HPDE6-E6E7 (cell line): ENCODE measurements at regions not wholly inside any gene's neighbourhood (a gene's known extent, or its start where the extent isn't known, plus 50 kb on each side); places are given as distances from the start of the nearest gene placed in this dataset.

ENCODE experiments used
- DNase-seq: peaks from one replicate; pipeline ENCODE4 v3.0.0; 2011; ENCODE audit warnings: missing footprints; ENCODE audit errors: extremely low spot score

DNA sequence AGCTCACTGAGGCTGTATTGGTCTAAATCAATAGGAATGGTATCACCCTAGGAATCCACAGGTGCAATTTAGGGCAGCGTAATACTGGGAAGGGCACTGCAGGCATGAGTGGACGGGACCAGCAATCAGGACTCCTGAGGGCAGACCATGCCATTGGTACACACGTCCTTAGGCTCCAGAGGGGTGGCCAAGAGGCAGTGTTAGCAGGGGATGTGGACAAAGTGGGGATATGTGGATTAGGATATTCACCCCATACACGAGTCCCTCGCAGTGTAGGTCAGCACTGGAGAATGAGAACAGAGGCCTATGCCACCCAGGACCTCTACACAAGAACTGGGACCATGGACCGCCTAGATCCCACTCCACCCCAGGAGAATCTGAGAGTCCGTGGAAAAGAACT is 389.8 kb downstream of the BCL11A start:
- DNase-seq: no peak

GRCh38 chr2:60159519-60159918 is 393.9 kb downstream of the BCL11A start:
- no peak for DNase-seq

DNA sequence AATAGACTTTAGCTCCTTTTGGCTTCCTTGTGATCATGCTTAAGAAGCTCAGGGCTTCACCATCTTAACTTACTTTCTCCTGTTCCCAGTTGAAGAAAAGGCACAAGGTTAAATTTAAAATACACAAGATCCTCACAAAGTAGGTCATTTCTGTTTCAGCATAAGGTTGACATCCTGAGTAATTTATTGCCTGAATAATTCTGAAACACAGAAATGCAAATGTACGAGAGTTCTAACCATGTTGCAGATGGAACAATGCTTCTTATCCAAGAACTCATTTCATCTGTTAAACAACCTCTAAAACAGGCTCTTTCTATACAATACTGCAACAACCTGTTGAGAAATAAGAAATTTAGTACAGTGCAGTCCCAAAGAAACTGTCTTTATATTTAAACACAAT is 395.2 kb downstream of the BCL11A start:
- DNase-seq: no peak

DNA sequence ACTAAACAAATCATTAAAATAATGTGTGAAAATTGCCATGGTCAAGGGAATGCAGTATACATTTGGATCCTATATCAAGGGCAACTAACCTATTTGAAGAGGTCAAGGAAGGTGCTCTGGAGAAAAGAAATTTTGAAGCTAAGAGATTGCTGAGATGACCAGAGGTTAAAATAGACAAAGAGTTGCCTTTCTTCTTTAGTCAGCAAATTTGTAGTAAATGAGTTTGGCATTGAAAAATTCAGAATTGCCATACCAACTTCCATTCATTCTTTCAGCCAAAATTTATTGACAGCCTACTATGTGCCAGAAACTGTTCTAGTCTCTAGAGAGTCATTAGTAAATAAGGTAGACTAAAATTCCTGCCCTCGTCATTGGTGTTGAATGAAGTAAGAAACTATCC is 396.2 kb downstream of the BCL11A start:
- DNase-seq: no peak

GRCh38 chr2:60154142-60154541 is 399.3 kb downstream of the BCL11A start:
- no peak for DNase-seq

DNA sequence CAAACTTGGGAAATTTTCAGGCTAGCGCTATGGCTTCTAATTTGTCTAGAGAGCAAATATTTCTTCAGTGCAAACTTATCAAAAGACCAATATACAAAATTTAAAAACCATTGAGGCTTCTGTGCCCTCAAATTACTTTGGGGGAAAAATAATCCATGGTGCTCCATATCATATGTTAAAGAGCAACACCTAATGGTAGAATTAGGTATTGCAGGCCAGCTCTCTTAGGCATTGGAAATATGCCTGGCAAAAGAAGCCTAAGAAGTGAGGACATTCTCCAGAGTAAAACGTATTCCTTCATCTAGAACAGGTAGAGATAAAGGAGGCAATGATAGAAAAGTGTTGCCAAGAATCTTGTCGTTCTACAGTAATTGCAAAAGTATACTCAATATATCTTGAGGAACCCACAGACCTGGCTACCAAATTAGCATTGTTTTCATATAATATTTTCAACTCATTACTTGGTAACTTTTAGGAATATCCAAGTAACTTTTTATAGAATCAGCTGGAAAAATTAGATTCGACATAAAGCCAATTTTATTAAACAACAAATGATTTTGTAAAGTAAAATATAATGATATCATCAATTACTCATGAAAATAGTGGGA is 401.1 kb downstream of the BCL11A start:
- DNase-seq: no peak

- no peak for DNase-seq
Measured at GRCh38 chr2:60149176-60149575, 404.3 kb downstream of the BCL11A start.

GRCh38 chr2:60148716-60149115 is 404.7 kb downstream of the BCL11A start:
- no peak for DNase-seq

DNA sequence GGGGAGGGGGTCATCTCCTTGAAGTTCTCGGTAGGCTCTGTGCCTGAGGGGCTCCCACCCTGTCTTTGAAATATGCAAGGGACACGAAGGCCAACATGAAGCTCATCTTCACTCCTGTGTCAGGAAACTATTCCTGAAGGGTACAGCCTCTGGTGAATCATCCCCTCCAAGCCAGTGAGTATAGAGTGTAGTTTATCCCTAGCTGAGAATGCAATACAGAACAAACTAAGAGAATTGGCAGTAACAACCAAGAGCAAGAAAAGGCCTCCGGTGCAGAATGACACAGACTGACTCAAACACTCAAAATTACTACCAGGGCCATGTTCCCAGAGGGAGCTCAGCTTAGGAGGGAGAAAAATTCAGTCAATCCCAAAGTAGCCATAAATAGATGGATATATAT is 413.3 kb downstream of the BCL11A start:
- DNase-seq: peak; percentile 28

DNA sequence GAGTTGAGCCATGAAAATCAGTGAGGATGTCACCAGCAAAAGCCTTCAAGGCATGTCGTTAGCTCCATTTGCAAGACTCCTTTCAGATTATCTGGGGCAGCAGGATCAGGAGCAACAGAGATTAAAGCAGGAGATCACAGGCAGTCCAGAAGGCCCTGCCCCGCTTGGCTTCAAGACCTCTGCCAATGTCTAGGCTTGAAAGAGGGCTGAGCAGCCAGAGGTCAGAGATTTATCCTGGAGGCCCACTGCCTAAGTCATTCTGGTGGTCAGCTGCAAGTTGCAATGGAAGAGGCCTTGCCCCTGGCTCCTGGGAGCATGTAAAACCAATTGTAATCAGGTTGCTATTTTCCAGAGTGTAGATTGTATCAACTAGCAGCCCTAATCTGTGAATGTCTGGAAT is 416.5 kb downstream of the BCL11A start:
- DNase-seq: no peak

DNA sequence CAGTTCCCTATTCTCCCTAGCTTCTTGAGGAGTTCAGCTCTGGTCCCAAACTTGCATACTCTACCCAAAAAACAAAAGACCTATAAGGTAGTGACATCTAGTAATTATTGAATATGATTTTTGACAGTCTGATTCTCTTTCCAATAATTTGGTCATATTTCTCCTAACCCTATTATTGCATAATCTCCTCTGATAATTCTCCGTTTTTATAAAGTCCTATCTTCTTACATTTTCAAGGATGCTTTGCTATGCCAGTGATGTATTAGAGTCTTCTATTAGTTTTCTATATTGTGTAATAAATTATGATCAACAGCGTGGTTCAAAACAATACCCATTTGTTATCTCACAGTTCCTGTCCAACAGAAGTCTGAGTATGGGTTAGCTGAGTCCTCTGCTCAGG is 426.3 kb downstream of the BCL11A start:
- no peak for DNase-seq

- no peak for DNase-seq
Measured at GRCh38 chr2:60125611-60126426, 427.6 kb downstream of the BCL11A start.

DNA sequence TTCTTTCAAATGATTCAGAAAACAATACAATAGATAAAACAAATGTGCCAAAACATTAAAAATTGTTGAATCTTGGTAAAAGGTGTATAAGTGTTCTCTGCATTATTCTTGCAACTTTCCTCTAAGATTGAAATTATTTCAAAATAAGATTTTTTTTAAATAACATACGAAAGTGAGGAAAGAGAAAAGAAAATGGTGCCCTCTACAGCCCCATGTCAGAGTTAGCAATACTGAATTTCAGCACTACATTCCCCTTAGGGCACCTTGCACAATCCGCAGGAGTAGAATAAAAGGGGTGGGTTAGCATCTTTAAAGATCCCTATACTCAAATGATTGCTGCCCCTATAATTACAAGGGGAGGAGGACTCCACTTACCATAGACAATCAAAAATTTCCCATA is 433.7 kb downstream of the BCL11A start:
- no peak for DNase-seq

- DNase-seq: no peak
Measured at GRCh38 chr2:60118917-60119316, 434.5 kb downstream of the BCL11A start.

DNA sequence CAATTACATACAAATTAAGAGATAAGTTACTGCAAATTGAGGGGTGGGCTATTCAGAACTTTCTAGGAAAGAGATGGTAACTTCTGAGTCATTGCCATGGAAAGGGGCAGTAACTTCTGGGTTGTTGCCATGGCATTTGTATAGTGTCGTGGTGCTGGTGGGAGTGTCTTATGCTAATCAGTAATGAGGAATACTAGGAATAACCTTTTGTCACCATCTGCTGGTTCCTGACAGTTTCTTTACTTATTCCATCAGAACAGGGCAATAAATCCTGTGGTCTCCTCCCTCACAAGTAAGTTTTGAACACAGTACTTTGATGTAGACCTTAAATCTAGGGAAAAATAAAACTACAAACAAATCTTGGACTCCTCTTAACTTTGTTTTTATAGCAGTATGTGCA is 435.4 kb downstream of the BCL11A start:
- DNase-seq: no peak

DNA sequence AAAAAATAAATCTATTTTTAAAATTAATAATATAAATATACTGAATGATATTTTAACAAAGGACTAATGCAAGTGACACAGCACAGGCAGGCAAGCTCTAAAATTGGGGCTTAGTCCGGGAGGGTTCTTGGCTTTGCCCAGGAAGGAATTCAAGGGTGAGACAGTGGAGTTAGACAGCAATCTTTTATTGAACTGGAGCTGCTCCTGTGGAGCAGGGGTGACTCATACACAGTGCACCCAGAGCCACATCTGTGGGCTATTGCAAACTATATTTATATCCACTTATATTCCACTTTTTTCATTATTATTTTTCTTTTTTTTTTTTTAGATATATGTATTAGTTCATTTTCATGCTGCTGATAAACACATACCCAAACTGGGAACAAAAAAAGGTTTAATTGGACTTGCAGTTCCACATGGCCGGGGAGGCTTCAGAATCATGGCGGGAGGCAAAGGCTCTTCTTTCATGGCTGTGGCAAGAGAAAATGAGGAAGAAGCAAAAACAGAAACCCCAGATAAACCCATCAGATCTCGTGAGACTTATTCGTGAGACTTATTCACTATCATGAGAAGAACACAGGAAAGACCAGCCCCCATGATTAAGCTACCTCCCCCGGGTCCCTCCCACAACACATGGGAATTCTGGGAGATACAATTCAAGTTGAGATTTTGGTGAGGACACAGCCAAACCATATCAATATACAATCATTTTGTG is 437.1 kb downstream of the BCL11A start:
- no peak for DNase-seq

GRCh38 chr2:60109744-60110143 is 443.7 kb downstream of the BCL11A start:
- no peak for DNase-seq

GRCh38 chr2:60106836-60107529 is 446.5 kb downstream of the BCL11A start:
- DNase-seq: no peak

- DNase-seq: no peak
Measured at GRCh38 chr2:60105906-60106305, 447.5 kb downstream of the BCL11A start.

DNA sequence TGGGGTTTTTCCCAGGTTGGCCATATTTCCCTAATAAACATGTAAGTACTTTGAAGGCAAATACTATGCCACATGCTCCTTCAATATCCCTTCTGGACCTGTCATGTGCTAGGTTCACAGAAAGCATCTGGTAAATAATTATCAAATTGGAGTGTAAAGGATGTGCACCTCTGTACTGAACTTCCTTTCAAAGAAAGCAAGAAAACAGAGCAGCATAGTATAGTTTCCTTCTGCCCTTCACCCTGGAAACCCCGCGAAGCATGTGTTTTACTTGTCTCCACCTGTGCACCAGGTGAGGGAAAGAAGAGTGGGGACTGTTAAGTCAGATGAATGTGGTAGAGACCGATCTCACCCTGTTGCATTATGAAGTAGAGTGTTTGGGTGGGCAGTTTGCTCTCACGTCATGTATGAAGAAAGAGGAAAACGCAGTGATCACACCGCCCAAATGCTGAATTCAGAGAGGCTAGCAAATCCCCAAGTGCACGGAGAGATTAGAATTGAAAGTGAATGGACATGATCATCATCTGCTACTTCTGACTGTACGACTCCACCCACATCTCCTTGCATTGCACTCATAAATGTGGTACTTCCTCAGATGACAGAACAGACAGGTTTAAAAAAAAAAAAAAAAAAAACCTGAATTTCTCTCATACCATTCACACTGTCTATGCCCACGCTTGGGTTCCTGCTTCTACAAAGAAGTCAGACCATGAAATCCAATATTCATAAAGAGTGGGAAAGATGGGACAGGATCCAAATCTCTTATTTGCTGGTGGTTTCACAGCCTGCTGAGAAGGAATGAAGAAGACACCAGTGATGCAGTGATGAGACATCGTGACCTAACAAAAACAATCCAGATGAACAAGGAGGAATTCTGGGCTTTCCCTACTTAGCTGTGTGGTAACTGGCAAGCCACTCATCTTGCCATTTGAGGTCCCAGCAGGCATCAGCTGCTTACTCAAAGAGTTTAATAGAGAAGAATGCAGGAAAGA is 448.6 kb downstream of the BCL11A start:
- DNase-seq: no peak

DNA sequence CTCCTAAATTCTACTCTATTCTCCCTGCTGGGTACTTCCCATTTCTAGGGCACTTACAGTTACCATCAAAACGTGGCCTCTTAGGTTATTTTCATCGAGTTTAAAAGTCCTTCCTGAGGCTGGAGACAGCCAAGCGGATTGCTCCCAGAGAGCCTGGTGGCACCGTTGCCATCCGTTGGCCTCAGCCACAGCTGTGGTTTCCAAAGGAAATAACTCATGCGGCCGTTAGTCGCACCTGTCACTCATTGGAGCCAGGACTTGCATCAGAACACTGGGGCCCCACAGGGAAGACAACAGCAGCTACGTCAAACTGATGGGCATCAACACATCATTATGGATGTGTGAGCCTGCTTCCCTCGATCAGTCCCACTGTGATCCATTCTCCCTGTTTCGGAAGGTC is 453.4 kb downstream of the BCL11A start:
- no peak for DNase-seq
